Activated CD4-positive, alpha-beta memory T cell treated with anti-CD3 and anti-CD28 coated beads for 36 hours (primary cell): ENCODE measurements at regions not wholly inside any gene's neighbourhood (a gene's known extent, or its start where the extent isn't known, plus 50 kb on each side); places are given as distances from the start of the nearest gene placed in this dataset.

ENCODE experiments used
- CTCF ChIA-PET: fragments of 350-600 bp; sonication (Branson Sonifier 250); formaldehyde crosslinking; loops from one replicate; lab custom pipeline; 2021; ENCODE audit warnings: antibody characterized with exemption, inconsistent platforms; lab: Charles Lee
- POLR2A ChIA-PET: fragments of 350-600 bp; sonication (Branson Sonifier 250); formaldehyde crosslinking; loops from one replicate; lab custom pipeline; 2021; ENCODE audit warnings: antibody characterized with exemption; lab: Charles Lee
- DNase-seq: peaks from one replicate; pipeline ENCODE4 v3.0.0-alpha.2; 2020
- H3K27ac Mint-ChIP-seq: one replicate; pipeline ENCODE4 v1.8.0; 2021; ENCODE audit warnings: mixed read lengths
- H3K27me3 Mint-ChIP-seq: one replicate; pipeline ENCODE4 v1.8.0; 2021; ENCODE audit warnings: mixed read lengths
- H3K36me3 Mint-ChIP-seq: one replicate; pipeline ENCODE4 v1.8.0; 2021; ENCODE audit warnings: mixed read lengths
- H3K4me1 Mint-ChIP-seq: one replicate; pipeline ENCODE4 v1.8.0; 2021; ENCODE audit warnings: low read depth, mixed read lengths
- H3K4me3 Mint-ChIP-seq: one replicate; pipeline ENCODE4 v1.8.0; 2021; ENCODE audit warnings: mild to moderate bottlenecking, mixed read lengths
- H3K9me3 Mint-ChIP-seq: one replicate; pipeline ENCODE4 v1.8.0; 2021; ENCODE audit warnings: mixed read lengths
- intact Hi-C: fragments of 100-400 bp; cut with micrococcal nuclease; formaldehyde crosslinking; loops from one replicate; pipeline ENCODE4 v1.15.1; 2023

GRCh38 chr2:67660015-67660602 is 263.0 kb downstream of the ETAA1 start:
- no peak overlapping the region for H3K27ac Mint-ChIP-seq
- no peaks in the 10 kb centered on the region for H3K9me3 Mint-ChIP-seq
- no peak for DNase-seq
- ChIA-PET CTCF (no interaction called here), POLR2A (no interaction called here)
- H3K4me3 Mint-ChIP-seq: no peak overlapping the region
- H3K36me3 Mint-ChIP-seq: no peaks in the 10 kb centered on the region
- H3K27me3 Mint-ChIP-seq: no peaks in the 10 kb centered on the region
- H3K4me1 Mint-ChIP-seq: no peaks in the 10 kb centered on the region
- intact Hi-C loops: no loop called here

- ChIA-PET POLR2A (no interaction called here), CTCF (no interaction called here)
- H3K27ac Mint-ChIP-seq: no peak overlapping the region
These were observed 263.7 kb downstream of the ETAA1 start for GRCh38 chr2:67660871-67661270.

GRCh38 chr2:67662222-67662621 is 265.1 kb downstream of the ETAA1 start:
- Mint-ChIP-seq H3K4me3 (no peak overlapping the region), H3K4me1 (no peaks in the 10 kb centered on the region), H3K9me3 (no peaks in the 10 kb centered on the region), H3K36me3 (no peaks in the 10 kb centered on the region), H3K27ac (no peak overlapping the region), H3K27me3 (no peaks in the 10 kb centered on the region)
- intact Hi-C loops: no loop called here
- POLR2A ChIA-PET: no interaction called here
- CTCF ChIA-PET: no interaction called here
- DNase-seq: no peak

More at GRCh38 chr2:67660871-67661270, 263.7 kb downstream of the ETAA1 start:
- Mint-ChIP-seq H3K27me3 (no peaks in the 10 kb centered on the region), H3K36me3 (no peaks in the 10 kb centered on the region), H3K4me1 (no peaks in the 10 kb centered on the region), H3K4me3 (no peak overlapping the region), H3K9me3 (no peaks in the 10 kb centered on the region)
- DNase-seq: no peak
- intact Hi-C loops: no loop called here

GRCh38 chr2:67663776-67664175 is 266.6 kb downstream of the ETAA1 start:
- Mint-ChIP-seq H3K36me3 (no peaks in the 10 kb centered on the region), H3K27ac (no peak overlapping the region), H3K4me1 (no peaks in the 10 kb centered on the region), H3K27me3 (no peaks in the 10 kb centered on the region), H3K9me3 (no peaks in the 10 kb centered on the region), H3K4me3 (no peak overlapping the region)
- no peak for DNase-seq
- ChIA-PET POLR2A (no interaction called here), CTCF (no interaction called here)
- intact Hi-C loops: no loop called here

- Mint-ChIP-seq H3K36me3 (no peaks in the 10 kb centered on the region), H3K9me3 (no peaks in the 10 kb centered on the region), H3K4me1 (no peaks in the 10 kb centered on the region), H3K4me3 (no peak overlapping the region), H3K27ac (no peak overlapping the region), H3K27me3 (no peaks in the 10 kb centered on the region)
- ChIA-PET CTCF (no interaction called here), POLR2A (no interaction called here)
- no peak for DNase-seq
- intact Hi-C loops: no loop called here
These were observed 269.4 kb downstream of the ETAA1 start for GRCh38 chr2:67666386-67667053.

GRCh38 chr2:67667054-67667908 is 270.1 kb downstream of the ETAA1 start:
- no peaks in the 10 kb centered on the region for H3K4me1 Mint-ChIP-seq
- POLR2A ChIA-PET: no interaction called here

GRCh38 chr2:67668538-67668937 is 271.4 kb downstream of the ETAA1 start:
- intact Hi-C loops: no loop called here
- no peak for DNase-seq
- POLR2A ChIA-PET: no interaction called here
- Mint-ChIP-seq H3K27ac (no peak overlapping the region), H3K36me3 (no peaks in the 10 kb centered on the region), H3K27me3 (no peaks in the 10 kb centered on the region), H3K9me3 (no peaks in the 10 kb centered on the region), H3K4me1 (no peaks in the 10 kb centered on the region), H3K4me3 (no peak overlapping the region)
- CTCF ChIA-PET: no interaction called here

More at GRCh38 chr2:67667054-67667908, 270.1 kb downstream of the ETAA1 start:
- no peaks in the 10 kb centered on the region for H3K9me3 Mint-ChIP-seq
- H3K4me3 Mint-ChIP-seq: no peak overlapping the region
- no peaks in the 10 kb centered on the region for H3K27me3 Mint-ChIP-seq
- intact Hi-C loops: no loop called here
- CTCF ChIA-PET: no interaction called here
- H3K36me3 Mint-ChIP-seq: no peaks in the 10 kb centered on the region
- DNase-seq: no peak
- no peak overlapping the region for H3K27ac Mint-ChIP-seq

GRCh38 chr2:67669168-67669567 is 272.0 kb downstream of the ETAA1 start:
- no peak overlapping the region for H3K4me3 Mint-ChIP-seq
- no peaks in the 10 kb centered on the region for H3K9me3 Mint-ChIP-seq
- intact Hi-C loops: no loop called here
- no peak for DNase-seq
- ChIA-PET CTCF (no interaction called here), POLR2A (no interaction called here)
- H3K27ac Mint-ChIP-seq: no peak overlapping the region
- no peaks in the 10 kb centered on the region for H3K4me1 Mint-ChIP-seq
- no peaks in the 10 kb centered on the region for H3K27me3 Mint-ChIP-seq
- H3K36me3 Mint-ChIP-seq: no peaks in the 10 kb centered on the region

- H3K27ac Mint-ChIP-seq: no peak overlapping the region
- no peak overlapping the region for H3K4me3 Mint-ChIP-seq
- no peaks in the 10 kb centered on the region for H3K9me3 Mint-ChIP-seq
- POLR2A ChIA-PET: no interaction called here
- no peak for DNase-seq
- CTCF ChIA-PET: no interaction called here
- intact Hi-C loops: no loop called here
- H3K27me3 Mint-ChIP-seq: no peaks in the 10 kb centered on the region
- no peaks in the 10 kb centered on the region for H3K4me1 Mint-ChIP-seq
- H3K36me3 Mint-ChIP-seq: no peaks in the 10 kb centered on the region
These were observed 272.6 kb downstream of the ETAA1 start for GRCh38 chr2:67669766-67670165.

GRCh38 chr2:67670747-67671183 is 273.6 kb downstream of the ETAA1 start:
- ChIA-PET CTCF (no interaction called here), POLR2A (no interaction called here)
- H3K36me3 Mint-ChIP-seq: no peaks in the 10 kb centered on the region
- H3K27me3 Mint-ChIP-seq: no peaks in the 10 kb centered on the region
- H3K4me1 Mint-ChIP-seq: no peaks in the 10 kb centered on the region
- H3K9me3 Mint-ChIP-seq: no peaks in the 10 kb centered on the region
- intact Hi-C loops: no loop called here
- no peak for DNase-seq
- no peak overlapping the region for H3K4me3 Mint-ChIP-seq
- H3K27ac Mint-ChIP-seq: no peak overlapping the region

GRCh38 chr2:67671464-67672450 is 274.6 kb downstream of the ETAA1 start:
- ChIA-PET POLR2A (no interaction called here), CTCF (no interaction called here)
- Mint-ChIP-seq H3K36me3 (no peaks in the 10 kb centered on the region), H3K4me3 (no peak overlapping the region), H3K27me3 (no peaks in the 10 kb centered on the region), H3K9me3 (no peaks in the 10 kb centered on the region), H3K27ac (no peak overlapping the region), H3K4me1 (no peaks in the 10 kb centered on the region)
- no peak for DNase-seq
- intact Hi-C loops: no loop called here

GRCh38 chr2:67674668-67675067 is 277.5 kb downstream of the ETAA1 start:
- H3K27ac Mint-ChIP-seq: no peak overlapping the region
- no peaks in the 10 kb centered on the region for H3K36me3 Mint-ChIP-seq
- H3K9me3 Mint-ChIP-seq: no peaks in the 10 kb centered on the region
- POLR2A ChIA-PET: no interaction called here
- CTCF ChIA-PET: no interaction called here
- H3K4me1 Mint-ChIP-seq: no peaks in the 10 kb centered on the region
- DNase-seq: no peak
- intact Hi-C loops: no loop called here
- H3K27me3 Mint-ChIP-seq: no peaks in the 10 kb centered on the region
- H3K4me3 Mint-ChIP-seq: no peak overlapping the region
